ENCODE measurements at regions not wholly inside any gene's neighbourhood (a gene's known extent, or its start where the extent isn't known, plus 50 kb on each side); places are given as distances from the start of the nearest gene placed in this dataset.

DNA sequence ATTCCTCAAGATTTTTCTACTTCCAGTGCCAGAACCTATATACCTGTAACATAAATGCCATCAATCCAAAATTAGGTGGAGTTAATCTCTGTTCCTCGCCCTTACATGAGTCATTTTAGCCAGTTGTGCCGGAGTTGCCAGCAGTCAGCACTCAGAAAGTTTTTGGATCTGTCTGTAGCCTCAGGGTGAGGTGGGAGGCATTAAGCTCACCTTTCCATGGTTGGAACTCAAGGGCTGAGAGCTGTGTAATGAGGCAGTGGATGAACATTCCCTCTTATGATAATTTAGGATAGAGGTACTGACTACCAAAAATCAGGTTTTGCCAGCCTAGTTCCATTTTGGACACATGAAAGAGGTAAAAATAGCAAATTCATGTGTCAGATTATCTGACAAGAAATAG is 1553.1 kb upstream of the ADGRL3 start:
- Histone ChIP-seq H3K4me2 (ENCODE audit: insufficient read depth, low read length) (no peak overlapping the region), H3K4me1 (ENCODE audit: control insufficient read depth, extremely low read depth, insufficient read depth, low read length) (no peaks in the 10 kb centered on the region), H2AFZ (ENCODE audit: low read depth, low read length) (no peak overlapping the region), H3K9ac (replicated peaks; ENCODE audit: extremely low read depth, insufficient read depth, low read length) (no peak overlapping the region), H3K9me1 (replicated peaks; ENCODE audit: control insufficient read depth, extremely low read depth, insufficient read depth, low read length) (no peaks in the 10 kb centered on the region), H3K79me2 (ENCODE audit: control insufficient read depth, insufficient read depth, low read length) (no peaks in the 10 kb centered on the region), H3K4me3 (replicated peaks in 1 of 3; ENCODE audit: insufficient read depth in 1 of 3, low read depth in 1 of 3, low read length in 3 of 3) (no peak overlapping the region), H3K9me3 (replicated peaks; ENCODE audit: control insufficient read depth, insufficient read depth, low read length) (no peaks in the 10 kb centered on the region), H3K27ac (ENCODE audit: insufficient read depth, low read depth, low read length) (no peak overlapping the region), H3K27me3 (ENCODE audit: control insufficient read depth in 2 of 2, insufficient read depth in 2 of 2, low read length in 2 of 2) (no peaks in the 10 kb centered on the region), H4K20me1 (replicated peaks; ENCODE audit: control insufficient read depth, extremely low read depth, insufficient read depth, low read length) (no peaks in the 10 kb centered on the region), H3K36me3 (ENCODE audit: control insufficient read depth in 2 of 2, extremely low read depth in 1 of 2, insufficient read depth in 2 of 2, low read length in 2 of 2) (no peaks in the 10 kb centered on the region)
- FAIRE-seq = no peak
- TF ChIP-seq POLR2AphosphoS5 (IDR thresholded peaks at IDR 0.05; ENCODE audit: insufficient read depth, low read depth, low read length) (no peak), JUN (IDR thresholded peaks at IDR 0.05; ENCODE audit: borderline replicate concordance, insufficient read depth, insufficient read length, low read depth) (no peak), GATA2 (IDR thresholded peaks at IDR 0.05; ENCODE audit: insufficient read depth, insufficient read length, low read depth, low read length) (no peak), EZH2 (IDR thresholded peaks at IDR 0.05; ENCODE audit: borderline replicate concordance, low read depth, low read length, severe bottlenecking) (no peak), POLR2A (IDR thresholded peaks at IDR 0.05; ENCODE audit: low read depth, low read length) (no peak)
- TF ChIP-seq, protein P1, sequence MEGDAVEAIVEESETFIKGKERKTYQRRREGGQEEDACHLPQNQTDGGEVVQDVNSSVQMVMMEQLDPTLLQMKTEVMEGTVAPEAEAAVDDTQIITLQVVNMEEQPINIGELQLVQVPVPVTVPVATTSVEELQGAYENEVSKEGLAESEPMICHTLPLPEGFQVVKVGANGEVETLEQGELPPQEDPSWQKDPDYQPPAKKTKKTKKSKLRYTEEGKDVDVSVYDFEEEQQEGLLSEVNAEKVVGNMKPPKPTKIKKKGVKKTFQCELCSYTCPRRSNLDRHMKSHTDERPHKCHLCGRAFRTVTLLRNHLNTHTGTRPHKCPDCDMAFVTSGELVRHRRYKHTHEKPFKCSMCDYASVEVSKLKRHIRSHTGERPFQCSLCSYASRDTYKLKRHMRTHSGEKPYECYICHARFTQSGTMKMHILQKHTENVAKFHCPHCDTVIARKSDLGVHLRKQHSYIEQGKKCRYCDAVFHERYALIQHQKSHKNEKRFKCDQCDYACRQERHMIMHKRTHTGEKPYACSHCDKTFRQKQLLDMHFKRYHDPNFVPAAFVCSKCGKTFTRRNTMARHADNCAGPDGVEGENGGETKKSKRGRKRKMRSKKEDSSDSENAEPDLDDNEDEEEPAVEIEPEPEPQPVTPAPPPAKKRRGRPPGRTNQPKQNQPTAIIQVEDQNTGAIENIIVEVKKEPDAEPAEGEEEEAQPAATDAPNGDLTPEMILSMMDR (IDR thresholded peaks at IDR 0.05; ENCODE audit: extremely low read depth in 1 of 2, insufficient read depth in 1 of 2, low read depth in 1 of 2, low read length in 2 of 2) = no peak
- TF ChIP-seq, protein P2, sequence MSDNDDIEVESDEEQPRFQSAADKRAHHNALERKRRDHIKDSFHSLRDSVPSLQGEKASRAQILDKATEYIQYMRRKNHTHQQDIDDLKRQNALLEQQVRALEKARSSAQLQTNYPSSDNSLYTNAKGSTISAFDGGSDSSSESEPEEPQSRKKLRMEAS (IDR thresholded peaks at IDR 0.05; ENCODE audit: insufficient read depth, insufficient read length) = no peak
- CTCF ChIA-PET = no interaction called here
- dilution Hi-C loops (cut with MboI; ENCODE audit: extremely low pct_ligation_motif_present, low sequenced_read_pairs) (no loop called here), intact Hi-C loops (cut with micrococcal nuclease) (no loop called here)
- DNase-seq (ENCODE audit: low read depth, low spot score) = no peak
- POLR2A ChIA-PET = no interaction called here
- BruUV-seq (replicated peaks) = no TSS peak
